ENCODE measurements at regions not wholly inside any gene's neighbourhood (a gene's known extent, or its start where the extent isn't known, plus 50 kb on each side); places are given as distances from the start of the nearest gene placed in this dataset.

GRCh38 chr1:38129971-38130370, 83.4 kb upstream of the POU3F1 start:
- H3K27me3 ChIP-seq (ENCODE audit: control insufficient read depth in 4 of 4, insufficient read depth in 4 of 4, low read length in 3 of 4): no peaks in the 10 kb centered on the region
- H3K9ac ChIP-seq (ENCODE audit: low read depth in 1 of 2, low read length in 2 of 2): no peak overlapping the region
- H3K27ac ChIP-seq (ENCODE audit: low read depth in 1 of 2, low read length in 2 of 2): no peak overlapping the region
- DNase-seq (ENCODE audit: low spot score): no peak
- H3K4me1 ChIP-seq (ENCODE audit: control insufficient read depth in 4 of 4, insufficient read depth in 4 of 4, low read length in 3 of 4): no peaks in the 10 kb centered on the region
- H3K36me3 ChIP-seq (ENCODE audit: control insufficient read depth in 4 of 4, insufficient read depth in 3 of 4, low read depth in 1 of 4, low read length in 3 of 4): no peaks in the 10 kb centered on the region
- no peak overlapping the region for H3K4me3 ChIP-seq (ENCODE audit: low read depth in 1 of 3, low read length in 3 of 3)
- TF ChIP-seq EGR1 (IDR thresholded peaks at IDR 0.05; ENCODE audit: low read depth in 2 of 2) (no peak), YY1 (IDR thresholded peaks at IDR 0.05) (no peak), TAF1 (conservative IDR thresholded peaks at IDR 0.05) (no peak), RAD21 (IDR thresholded peaks at IDR 0.05) (no peak), SP1 (IDR thresholded peaks at IDR 0.05) (no peak), HNF4G (IDR thresholded peaks at IDR 0.05) (no peak), CTCF (IDR thresholded peaks at IDR 0.05; ENCODE audit: low read depth, low read length, missing input control) (no peak), RXRA (IDR thresholded peaks at IDR 0.05) (no peak), JUND (IDR thresholded peaks at IDR 0.05) (no peak), HNF4A (conservative IDR thresholded peaks at IDR 0.05) (no peak), NR2F2 (IDR thresholded peaks at IDR 0.05) (no peak), REST (IDR thresholded peaks at IDR 0.05) (no peak)
- H3K9me3 ChIP-seq (ENCODE audit: control insufficient read depth in 4 of 4, low read length in 3 of 4): no peaks in the 10 kb centered on the region
- 87% methylated on average over 2 of the region's 2 CpGs for WGBS

GRCh38 chr1:38129473-38129872, 82.9 kb upstream of the POU3F1 start:
- DNase-seq (ENCODE audit: low spot score): no peak

More at GRCh38 chr1:38129473-38129872, 82.9 kb upstream of the POU3F1 start:
- no peak overlapping the region for H3K27ac ChIP-seq (ENCODE audit: low read depth in 1 of 2, low read length in 2 of 2)
- H3K27me3 ChIP-seq (ENCODE audit: control insufficient read depth in 4 of 4, insufficient read depth in 4 of 4, low read length in 3 of 4): no peaks in the 10 kb centered on the region
- H3K4me1 ChIP-seq (ENCODE audit: control insufficient read depth in 4 of 4, insufficient read depth in 4 of 4, low read length in 3 of 4): no peaks in the 10 kb centered on the region
- TF ChIP-seq HNF4G (IDR thresholded peaks at IDR 0.05): no peak
- TF ChIP-seq MAX (IDR thresholded peaks at IDR 0.05): no peak
- TF ChIP-seq FOXA2 (IDR thresholded peaks at IDR 0.05): no peak
- no peak for TF ChIP-seq HNF4A (conservative IDR thresholded peaks at IDR 0.05)
- no peak for TF ChIP-seq RAD21 (IDR thresholded peaks at IDR 0.05)
- no peak for TF ChIP-seq YY1 (IDR thresholded peaks at IDR 0.05)
- TF ChIP-seq ATF3 (IDR thresholded peaks at IDR 0.05): no peak
- TF ChIP-seq ZBTB33 (IDR thresholded peaks at IDR 0.05): no peak
- TF ChIP-seq CTCF (IDR thresholded peaks at IDR 0.05; ENCODE audit: low read depth, low read length, missing input control): no peak
- no peak for TF ChIP-seq EGR1 (IDR thresholded peaks at IDR 0.05; ENCODE audit: low read depth in 2 of 2)
- no peak for TF ChIP-seq RXRA (IDR thresholded peaks at IDR 0.05)
- TF ChIP-seq SP1 (IDR thresholded peaks at IDR 0.05): no peak
- no peak for TF ChIP-seq JUND (IDR thresholded peaks at IDR 0.05)
- 85% methylated on average over 5 of the region's 5 CpGs for WGBS
- no peaks in the 10 kb centered on the region for H3K36me3 ChIP-seq (ENCODE audit: control insufficient read depth in 4 of 4, insufficient read depth in 3 of 4, low read depth in 1 of 4, low read length in 3 of 4)
- H3K4me3 ChIP-seq (ENCODE audit: low read depth in 1 of 3, low read length in 3 of 3): no peak overlapping the region
- H3K9ac ChIP-seq (ENCODE audit: low read depth in 1 of 2, low read length in 2 of 2): no peak overlapping the region
- no peaks in the 10 kb centered on the region for H3K9me3 ChIP-seq (ENCODE audit: control insufficient read depth in 4 of 4, low read length in 3 of 4)

Measured in liver (tissue), 8 donors.